Ishikawa (cell line): ENCODE measurements at regions not wholly inside any gene's neighbourhood (a gene's known extent, or its start where the extent isn't known, plus 50 kb on each side); places are given as distances from the start of the nearest gene placed in this dataset.
A peak's percentile ranks its signal among the peaks of the same experiment; 100 is the strongest.

Experiments used
- CEBPB ChIP-seq: IDR thresholded peaks from 2 replicates; pipeline ENCODE4 v1.6.1; 2012
- CREB1 ChIP-seq: IDR thresholded peaks from 2 replicates; pipeline ENCODE4 v1.6.1; 2012; ENCODE audit warnings: low read depth
- EGR1 ChIP-seq: IDR thresholded peaks from 2 replicates; pipeline ENCODE4 v1.6.1; 2012
- EP300 ChIP-seq: IDR thresholded peaks from 2 replicates; pipeline ENCODE4 v1.6.1; 2012; ENCODE audit warnings: borderline replicate concordance
- FOXM1 ChIP-seq: IDR thresholded peaks from 2 replicates; pipeline ENCODE4 v1.6.1; 2012; ENCODE audit warnings: low read depth, borderline replicate concordance
- NFIC ChIP-seq: IDR thresholded peaks from 2 replicates; pipeline ENCODE4 v1.6.1; 2012
- RAD21 ChIP-seq: IDR thresholded peaks from 2 replicates; pipeline ENCODE4 v1.6.1; 2012; ENCODE audit warnings: low read depth
- REST ChIP-seq: IDR thresholded peaks from 2 replicates; pipeline ENCODE4 v1.6.1; 2012; ENCODE audit warnings: low read depth, mild to moderate bottlenecking
- TAF1 ChIP-seq: IDR thresholded peaks from 2 replicates; pipeline ENCODE4 v1.6.1; 2012; ENCODE audit warnings: low read depth, mild to moderate bottlenecking
- TCF12 ChIP-seq: IDR thresholded peaks from 2 replicates; pipeline ENCODE4 v1.6.1; 2012; ENCODE audit warnings: low read depth
- TEAD4 ChIP-seq: IDR thresholded peaks from 2 replicates; pipeline ENCODE4 v1.6.1; 2012
- USF1 ChIP-seq: IDR thresholded peaks from 2 replicates; pipeline ENCODE4 v1.6.1; 2012
- YY1 ChIP-seq: IDR thresholded peaks from 2 replicates; pipeline ENCODE4 v1.6.1; 2012; ENCODE audit warnings: low read depth
- ZBTB7A ChIP-seq: IDR thresholded peaks from 2 replicates; pipeline ENCODE4 v1.6.1; 2012; ENCODE audit warnings: low read depth
- TF ChIP-seq, protein P1 (sequence below): IDR thresholded peaks from 2 replicates; pipeline ENCODE4 v1.6.1; 2012

DNA sequence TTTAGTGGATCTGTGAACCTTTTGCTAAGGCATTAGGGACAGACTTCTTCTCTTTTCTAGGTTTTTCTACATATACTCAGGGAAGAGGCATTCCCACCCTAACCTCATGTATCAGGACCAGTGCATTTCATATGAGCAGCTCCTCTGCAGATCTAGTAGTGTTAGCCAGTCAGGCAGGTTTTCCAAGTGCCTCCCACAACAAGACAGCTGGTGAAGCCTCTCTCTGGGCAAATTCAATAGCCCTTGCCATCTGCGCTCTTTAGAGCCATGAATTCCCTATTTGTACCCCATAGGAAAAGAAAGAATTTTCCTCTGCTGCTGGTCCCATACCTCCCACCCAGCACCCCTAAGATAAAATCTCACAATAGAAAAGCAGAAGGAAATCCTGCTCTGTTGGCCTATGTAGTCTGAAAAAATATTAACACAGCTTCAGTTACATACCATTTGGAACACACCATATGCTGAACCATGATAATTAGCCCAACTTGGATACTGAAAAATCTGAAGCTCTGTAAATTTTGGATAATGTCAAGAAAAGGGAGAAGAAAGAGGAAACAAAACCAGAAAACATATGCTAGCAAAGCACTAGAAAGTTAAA is 1354.6 kb upstream of the NRXN1 start:
- TF ChIP-seq TEAD4 (no peak), USF1 (no peak), CREB1 (no peak), NFIC (no peak), RAD21 (no peak), REST (no peak), CEBPB (no peak), TAF1 (no peak), TCF12 (no peak), FOXM1 (no peak)
- TF ChIP-seq, protein P1, sequence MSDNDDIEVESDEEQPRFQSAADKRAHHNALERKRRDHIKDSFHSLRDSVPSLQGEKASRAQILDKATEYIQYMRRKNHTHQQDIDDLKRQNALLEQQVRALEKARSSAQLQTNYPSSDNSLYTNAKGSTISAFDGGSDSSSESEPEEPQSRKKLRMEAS = no peak

- no peak for TF ChIP-seq TEAD4
- peak; percentile 53; the same call in 1 of the 2 replicates for TF ChIP-seq USF1
These were observed 1351.6 kb upstream of the NRXN1 start for GRCh38 chr2:52383541-52383940.

- no peak for TF ChIP-seq TAF1
- TF ChIP-seq CEBPB = no peak
- no peak for TF ChIP-seq ZBTB7A
These were observed 1337.2 kb upstream of the NRXN1 start for GRCh38 chr2:52369178-52369577.

- no peak for TF ChIP-seq FOXM1
- TF ChIP-seq TCF12 = no peak
- no peak for TF ChIP-seq EP300
- TF ChIP-seq NFIC = no peak
These were observed 1336.2 kb upstream of the NRXN1 start for GRCh38 chr2:52368141-52368540.

DNA sequence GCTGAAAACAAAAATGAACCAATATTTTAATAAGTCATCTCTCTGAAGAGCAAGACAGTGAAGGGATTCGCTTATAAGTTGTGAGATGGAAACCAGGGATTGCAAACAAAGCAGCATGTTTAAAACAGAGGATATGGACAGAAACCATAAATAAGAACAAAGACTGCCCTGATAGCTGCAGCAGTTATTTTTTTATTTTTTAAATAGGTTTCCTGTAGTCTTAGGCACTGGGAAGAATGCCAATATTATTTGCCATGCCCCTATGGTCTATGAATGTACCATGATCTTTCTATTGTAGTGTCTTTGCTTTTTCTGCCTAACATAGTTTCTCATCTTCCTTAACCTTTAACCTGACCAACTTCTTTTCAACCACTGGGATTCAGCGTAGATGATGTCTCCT is 1334.0 kb upstream of the NRXN1 start:
- TF ChIP-seq TEAD4 (no peak), CREB1 (no peak), YY1 (no peak), EGR1 (no peak), ZBTB7A (no peak), NFIC (no peak), TCF12 (no peak), USF1 (no peak), CEBPB (no peak), EP300 (no peak), FOXM1 (no peak), REST (no peak), RAD21 (no peak), TAF1 (no peak)
- TF ChIP-seq, protein P1 = no peak

- TF ChIP-seq ZBTB7A = no peak
- no peak for TF ChIP-seq CREB1
- no peak for TF ChIP-seq USF1
- no peak for TF ChIP-seq YY1
- TF ChIP-seq EGR1 = no peak
- TF ChIP-seq RAD21 = no peak
- no peak for TF ChIP-seq CEBPB
- TF ChIP-seq TCF12 = no peak
- no peak for TF ChIP-seq TEAD4
- TF ChIP-seq FOXM1 = no peak
- TF ChIP-seq REST = no peak
- no peak for TF ChIP-seq EP300
- TF ChIP-seq NFIC = no peak
- TF ChIP-seq TAF1 = no peak
- TF ChIP-seq, protein P1 = no peak
These were observed 1324.6 kb upstream of the NRXN1 start for GRCh38 chr2:52356556-52356955.
